ENCODE measurements at regions not wholly inside any gene's neighbourhood (a gene's known extent, or its start where the extent isn't known, plus 50 kb on each side); places are given as distances from the start of the nearest gene placed in this dataset.

DNA sequence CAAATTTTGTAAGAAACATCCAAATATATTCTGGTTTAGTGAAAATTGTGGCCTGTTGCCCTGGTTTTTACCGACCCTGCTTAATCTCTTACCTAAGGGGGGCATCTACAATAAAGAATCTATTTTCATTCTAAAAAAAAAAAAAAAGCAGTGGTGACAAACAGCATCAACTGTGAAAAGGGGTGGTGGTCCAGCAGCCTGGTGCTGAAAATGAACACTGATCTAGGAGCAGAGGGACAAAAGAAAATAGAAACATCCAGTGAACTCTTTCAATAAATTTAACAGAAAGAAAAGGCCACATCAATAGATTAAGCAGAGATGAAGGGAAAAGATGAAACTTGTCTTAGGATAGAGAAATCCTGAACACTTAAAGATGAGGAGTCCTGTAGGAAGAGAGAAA lies 348.7 kb upstream of the GRAMD2B start:
- TF ChIP-seq, protein P1, sequence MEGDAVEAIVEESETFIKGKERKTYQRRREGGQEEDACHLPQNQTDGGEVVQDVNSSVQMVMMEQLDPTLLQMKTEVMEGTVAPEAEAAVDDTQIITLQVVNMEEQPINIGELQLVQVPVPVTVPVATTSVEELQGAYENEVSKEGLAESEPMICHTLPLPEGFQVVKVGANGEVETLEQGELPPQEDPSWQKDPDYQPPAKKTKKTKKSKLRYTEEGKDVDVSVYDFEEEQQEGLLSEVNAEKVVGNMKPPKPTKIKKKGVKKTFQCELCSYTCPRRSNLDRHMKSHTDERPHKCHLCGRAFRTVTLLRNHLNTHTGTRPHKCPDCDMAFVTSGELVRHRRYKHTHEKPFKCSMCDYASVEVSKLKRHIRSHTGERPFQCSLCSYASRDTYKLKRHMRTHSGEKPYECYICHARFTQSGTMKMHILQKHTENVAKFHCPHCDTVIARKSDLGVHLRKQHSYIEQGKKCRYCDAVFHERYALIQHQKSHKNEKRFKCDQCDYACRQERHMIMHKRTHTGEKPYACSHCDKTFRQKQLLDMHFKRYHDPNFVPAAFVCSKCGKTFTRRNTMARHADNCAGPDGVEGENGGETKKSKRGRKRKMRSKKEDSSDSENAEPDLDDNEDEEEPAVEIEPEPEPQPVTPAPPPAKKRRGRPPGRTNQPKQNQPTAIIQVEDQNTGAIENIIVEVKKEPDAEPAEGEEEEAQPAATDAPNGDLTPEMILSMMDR (IDR thresholded peaks at IDR 0.05; ENCODE audit: control extremely low read depth, extremely low read depth, low read depth, missing control alignments), result no peak
- ChIA-PET CTCF (no interaction called here), POLR2A (no interaction called here)
- DNase-seq (ENCODE audit: extremely low spot score), result no peak

DNA sequence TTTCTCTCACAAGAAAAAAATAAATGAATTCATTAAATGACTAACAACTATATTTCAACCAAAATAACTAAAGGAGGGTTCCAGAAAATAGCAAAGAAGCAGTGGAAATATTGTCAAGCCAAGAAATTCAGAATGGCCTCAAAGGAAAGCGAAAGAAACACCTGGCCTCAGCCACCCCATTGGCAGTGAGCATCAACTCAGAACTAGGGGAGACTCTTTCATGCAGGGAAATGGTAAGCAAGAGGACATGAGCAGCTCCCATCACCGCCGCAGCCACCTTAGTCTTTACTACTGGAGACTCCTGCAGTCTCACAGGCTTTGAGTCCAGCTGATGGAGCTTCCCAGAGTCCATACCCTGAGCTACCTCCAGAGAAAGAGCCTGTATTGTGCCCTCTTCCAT lies 343.9 kb upstream of the GRAMD2B start:
- ChIA-PET POLR2A (no interaction called here), CTCF (interaction anchor here (0.8 kb wide), 1 partner anchor 22 kb away, joined by 3 read pairs; no protein-coding TSS in a partner anchor)
- TF ChIP-seq, protein P1 (IDR thresholded peaks at IDR 0.05; ENCODE audit: control extremely low read depth, extremely low read depth, low read depth, missing control alignments), result no peak
- no peak for DNase-seq (ENCODE audit: extremely low spot score)

DNA sequence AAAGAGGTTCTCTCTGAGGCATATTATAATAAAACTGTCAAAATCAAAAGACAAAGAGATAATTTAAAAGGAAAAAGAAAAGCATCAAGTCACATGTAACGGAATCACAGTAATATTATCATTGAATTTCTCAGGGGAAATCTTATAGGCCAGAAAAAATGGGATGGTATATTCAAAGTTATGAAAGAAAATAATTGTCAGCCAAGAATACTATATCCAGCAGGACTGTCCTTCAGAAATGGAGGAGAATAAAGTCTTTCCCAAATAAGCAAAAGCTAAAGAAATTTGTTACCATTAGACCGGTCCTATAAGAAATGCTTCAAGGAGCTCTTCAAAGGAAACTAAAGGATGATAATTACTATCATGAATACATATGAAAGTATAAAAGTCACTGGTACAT lies 342.0 kb upstream of the GRAMD2B start:
- TF ChIP-seq, protein P1 (IDR thresholded peaks at IDR 0.05; ENCODE audit: control extremely low read depth, extremely low read depth, low read depth, missing control alignments), result no peak
- ChIA-PET POLR2A (no interaction called here), CTCF (no interaction called here)
- DNase-seq (ENCODE audit: extremely low spot score), result no peak

DNA sequence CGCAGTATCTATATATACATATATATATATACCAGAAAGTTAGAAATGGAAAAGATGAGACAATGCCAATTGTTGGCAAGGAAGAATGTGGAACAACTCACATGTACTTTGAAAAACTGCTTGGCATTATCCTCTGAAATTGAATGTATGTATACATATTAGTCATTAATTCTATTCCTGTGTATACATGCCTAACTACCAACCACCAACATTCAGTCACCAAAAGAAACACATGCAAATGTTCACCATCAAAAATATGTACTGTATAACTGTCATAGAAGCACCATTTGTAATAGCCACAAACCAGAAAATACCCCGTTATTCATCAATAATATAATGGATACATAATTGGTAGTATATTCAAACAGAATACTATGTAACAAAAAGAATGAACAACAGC lies 330.2 kb upstream of the GRAMD2B start:
- CTCF ChIA-PET, result interaction anchor here (2.1 kb wide), 1 partner anchor 9 kb away, joined by 6 read pairs; no protein-coding TSS in a partner anchor

DNA sequence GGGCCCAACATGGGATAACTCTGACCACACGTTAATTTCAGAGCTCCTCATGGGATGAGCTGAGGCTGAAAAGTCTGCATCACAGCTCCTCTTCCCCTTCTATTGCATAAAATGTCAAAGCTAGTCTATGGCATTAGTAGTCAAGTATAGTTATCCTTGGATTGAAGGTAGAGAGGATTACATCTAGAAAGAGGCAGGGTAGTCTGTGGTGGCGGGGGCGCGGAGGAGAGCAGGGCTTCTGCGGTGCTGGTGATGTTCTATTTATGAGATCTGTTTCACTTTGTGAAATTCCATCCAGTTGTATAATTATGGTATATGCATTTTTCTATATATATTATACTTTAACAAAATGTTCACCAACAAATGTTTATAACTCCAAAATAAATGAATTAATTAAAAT lies 329.5 kb upstream of the GRAMD2B start:
- DNase-seq (ENCODE audit: extremely low spot score), result no peak
- POLR2A ChIA-PET, result no interaction called here
- CTCF ChIA-PET, result interaction anchor here (2.1 kb wide), 1 partner anchor 8 kb away, joined by 6 read pairs; no protein-coding TSS in a partner anchor
- TF ChIP-seq, protein P1 (IDR thresholded peaks at IDR 0.05; ENCODE audit: control extremely low read depth, extremely low read depth, low read depth, missing control alignments), result no peak

More for the DNA sequence above, 330.2 kb upstream of the GRAMD2B start:
- no peak for DNase-seq (ENCODE audit: extremely low spot score)
- POLR2A ChIA-PET, result no interaction called here
- TF ChIP-seq, protein P1 (IDR thresholded peaks at IDR 0.05; ENCODE audit: control extremely low read depth, extremely low read depth, low read depth, missing control alignments), result no peak

DNA sequence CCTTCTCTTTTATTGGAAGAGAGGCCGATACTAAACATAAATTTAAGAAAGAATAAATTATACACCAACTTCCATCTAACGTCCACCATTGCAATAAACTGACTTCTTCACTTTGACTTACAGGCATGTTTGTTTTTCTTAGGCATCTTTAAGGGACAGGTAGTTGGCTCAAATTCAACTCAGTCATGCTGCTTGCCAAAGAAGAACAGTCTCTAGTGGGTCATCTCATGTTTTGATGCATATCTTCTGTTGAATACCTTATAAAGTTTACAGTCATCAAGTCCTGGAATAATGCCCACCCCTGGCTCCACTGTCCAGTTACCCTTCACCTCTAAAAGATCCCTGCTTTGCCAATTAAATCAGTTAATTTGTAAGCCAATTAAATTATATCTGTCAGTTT lies 328.2 kb upstream of the GRAMD2B start:
- TF ChIP-seq, protein P1 (IDR thresholded peaks at IDR 0.05; ENCODE audit: control extremely low read depth, extremely low read depth, low read depth, missing control alignments), result no peak
- ChIA-PET POLR2A (no interaction called here), CTCF (no interaction called here)
- no peak for DNase-seq (ENCODE audit: extremely low spot score)

Measured in GM10248 (cell line).